OCI-M2 (cell line): ENCODE measurements at regions not wholly inside any gene's neighbourhood (a gene's known extent, or its start where the extent isn't known, plus 50 kb on each side); places are given as distances from the start of the nearest gene placed in this dataset.
"Not testable (repeated sequence)": the region's sequence is repeated elsewhere in the genome, so short reads cannot be mapped to it uniquely, and the experiment has no call there.

ENCODE experiments used
- DNase-seq: peaks from one replicate; lab custom pipeline; 2025; ENCODE audit not compliant: unreplicated experiment; lab: John Stamatoyannopoulos, UW

GRCh38 chr13:88674841-88675240 is 1003.7 kb downstream of the SLITRK5 start:
- no peak for DNase-seq

- no peak for DNase-seq
Observed at GRCh38 chr13:88675347-88675996, 1004.3 kb downstream of the SLITRK5 start.

GRCh38 chr13:88676016-88676415 is 1004.8 kb downstream of the SLITRK5 start:
- DNase-seq = no peak

GRCh38 chr13:88685459-88685858 is 1014.3 kb downstream of the SLITRK5 start:
- no peak for DNase-seq

GRCh38 chr13:88701551-88701950 is 1030.4 kb downstream of the SLITRK5 start:
- no peak for DNase-seq

GRCh38 chr13:88704600-88705275 is 1033.6 kb downstream of the SLITRK5 start:
- DNase-seq = peak; percentile 49

- no peak for DNase-seq
Observed at GRCh38 chr13:88707646-88708045, 1036.5 kb downstream of the SLITRK5 start.

GRCh38 chr13:88717946-88718345 is 1046.8 kb downstream of the SLITRK5 start:
- no peak for DNase-seq

GRCh38 chr13:88718781-88719180 is 1047.6 kb downstream of the SLITRK5 start:
- no peak for DNase-seq

- DNase-seq = no peak
Observed at GRCh38 chr13:88726075-88726474, 1054.9 kb downstream of the SLITRK5 start.

- DNase-seq = not testable (repeated sequence)
Observed at GRCh38 chr13:88727236-88727635, 1056.1 kb downstream of the SLITRK5 start.

GRCh38 chr13:88729605-88730004 is 1058.4 kb downstream of the SLITRK5 start:
- DNase-seq = no peak

- DNase-seq = no peak
Observed at GRCh38 chr13:88736026-88736425, 1064.9 kb downstream of the SLITRK5 start.

- DNase-seq = no peak
Observed at GRCh38 chr13:88739195-88739594, 1068.0 kb downstream of the SLITRK5 start.

GRCh38 chr13:88744289-88744688 is 1073.1 kb downstream of the SLITRK5 start:
- no peak for DNase-seq

- DNase-seq = no peak
Observed at GRCh38 chr13:88745011-88745410, 1073.8 kb downstream of the SLITRK5 start.

- no peak for DNase-seq
Observed at GRCh38 chr13:88752041-88752440, 1080.9 kb downstream of the SLITRK5 start.

GRCh38 chr13:88754141-88754540 is 1083.0 kb downstream of the SLITRK5 start:
- no peak for DNase-seq

- DNase-seq = no peak
Observed at GRCh38 chr13:88761145-88761544, 1090.0 kb downstream of the SLITRK5 start.

- DNase-seq = no peak
Observed at GRCh38 chr13:88764103-88764502, 1092.9 kb downstream of the SLITRK5 start.

GRCh38 chr13:88800505-88800904 is 1129.3 kb downstream of the SLITRK5 start:
- DNase-seq = no peak

GRCh38 chr13:88801361-88801760 is 1130.2 kb downstream of the SLITRK5 start:
- DNase-seq = no peak

GRCh38 chr13:88802886-88803285 is 1131.7 kb downstream of the SLITRK5 start:
- DNase-seq = no peak
